Cardiac fibroblast (primary cell): ENCODE measurements at regions not wholly inside any gene's neighbourhood (a gene's known extent, or its start where the extent isn't known, plus 50 kb on each side); places are given as distances from the start of the nearest gene placed in this dataset.
"Not testable (repeated sequence)": the region's sequence is repeated elsewhere in the genome, so short reads cannot be mapped to it uniquely, and the experiment has no call there.

Experiments used
- DNase-seq, 2 donors: peaks; one replicate each; pipeline versions ENCODE4 v3.0.0 to v3.0.0-alpha.2; 2010; ENCODE audit warnings: low read depth in 2 of 2
- H3K4me3 ChIP-seq, 2 donors: replicated peaks in 1 of 2; 1 replicate in 1 of 2; 2 replicates in 1 of 2; pipeline ENCODE4 v1.5.1; 2011; ENCODE audit warnings: low read depth in 2 of 2, low read length in 2 of 2, mild to moderate bottlenecking in 2 of 2, moderate library complexity in 1 of 2
- CTCF ChIP-seq: IDR thresholded peaks from one replicate; pipeline ENCODE4 v1.5.1; 2011; ENCODE audit warnings: low read depth, mild to moderate bottlenecking, low read length, inconsistent platforms

- DNase-seq, result no peak
- TF ChIP-seq CTCF, result no peak
- H3K4me3 ChIP-seq, result no peak overlapping the region
These were observed 285.6 kb upstream of the POM121L12 start for GRCh38 chr7:52749880-52750279.

GRCh38 chr7:52747817-52748216 lies 287.6 kb upstream of the POM121L12 start:
- DNase-seq, result no peak
- H3K4me3 ChIP-seq, result no peak overlapping the region
- no peak for TF ChIP-seq CTCF

DNA sequence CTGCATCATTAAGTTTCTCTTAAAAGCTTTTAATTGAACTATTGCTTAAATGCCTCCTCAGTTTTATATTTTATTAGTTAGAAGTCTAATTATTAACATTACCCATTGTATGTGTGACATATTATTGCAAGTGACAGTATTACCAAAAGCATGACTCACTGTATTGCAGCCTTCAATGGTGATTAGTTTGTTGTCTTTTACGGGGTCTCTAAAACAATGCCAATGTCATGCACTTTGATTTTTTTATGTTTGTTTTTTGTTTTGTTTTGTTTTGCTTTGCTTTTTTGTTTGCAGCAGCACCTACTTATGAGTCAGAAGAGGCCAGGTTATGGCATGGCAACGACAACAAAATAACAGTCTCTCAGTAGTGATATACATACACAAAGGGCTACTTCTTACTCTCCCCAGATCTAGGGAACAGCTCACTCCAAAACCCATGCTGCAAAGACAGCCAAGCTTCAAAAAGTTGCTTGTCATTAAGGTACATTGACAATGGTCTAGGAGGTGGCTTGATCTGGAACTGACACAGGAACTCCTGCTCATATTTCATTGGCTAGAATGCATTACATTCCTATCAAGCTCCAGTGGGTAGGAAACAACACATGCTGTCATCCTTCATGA lies 293.7 kb upstream of the POM121L12 start:
- H3K4me3 ChIP-seq, result no peak overlapping the region
- no peak for TF ChIP-seq CTCF
- DNase-seq, result no peak

DNA sequence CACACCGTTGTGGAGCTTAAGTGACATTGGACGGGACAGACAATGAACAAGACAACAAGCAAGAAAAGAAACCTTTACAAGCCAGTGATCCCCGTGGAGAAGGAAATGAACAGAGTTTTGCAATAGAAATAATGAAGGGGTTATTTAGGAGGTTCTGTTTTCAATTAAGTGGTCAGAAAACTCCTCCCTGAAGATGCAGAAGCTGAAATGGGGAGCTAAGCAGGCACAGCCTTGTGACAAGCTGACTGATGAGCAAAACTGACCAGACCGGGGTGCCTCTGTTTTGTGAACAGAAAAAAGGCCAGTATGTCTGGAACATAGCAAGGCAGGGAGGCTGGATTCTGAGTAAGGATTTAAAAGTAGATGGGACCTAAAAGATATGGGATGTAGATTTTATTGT lies 299.8 kb upstream of the POM121L12 start:
- TF ChIP-seq CTCF, result no peak
- no peak for DNase-seq
- no peak overlapping the region for H3K4me3 ChIP-seq

DNA sequence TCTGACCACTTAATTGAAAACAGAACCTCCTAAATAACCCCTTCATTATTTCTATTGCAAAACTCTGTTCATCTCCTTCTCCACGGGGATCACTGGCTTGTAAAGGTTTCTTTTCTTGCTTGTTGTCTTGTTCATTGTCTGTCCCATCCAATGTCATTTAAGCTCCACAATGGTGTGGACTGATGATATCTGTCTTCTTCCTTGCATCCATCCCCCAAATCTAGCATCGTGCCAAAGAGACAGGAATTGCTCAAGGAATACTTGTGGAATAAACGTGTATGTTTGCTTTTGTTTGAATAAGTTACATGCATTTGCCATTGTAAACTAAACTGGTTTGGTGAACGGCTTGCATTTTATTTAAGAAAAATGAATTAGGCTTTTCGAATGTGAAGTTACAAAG lies 306.8 kb upstream of the POM121L12 start:
- not testable (repeated sequence) for H3K4me3 ChIP-seq, DNase-seq

- H3K4me3 ChIP-seq, result no peak overlapping the region
- DNase-seq, result no peak
These were observed 307.8 kb upstream of the POM121L12 start for GRCh38 chr7:52727632-52728031.

GRCh38 chr7:52726986-52727385 lies 308.4 kb upstream of the POM121L12 start:
- no peak for DNase-seq
- H3K4me3 ChIP-seq, result no peak overlapping the region
- TF ChIP-seq CTCF, result no peak

More at GRCh38 chr7:52727632-52728031, 307.8 kb upstream of the POM121L12 start:
- TF ChIP-seq CTCF, result no peak
